ENCODE measurements at regions not wholly inside any gene's neighbourhood (a gene's known extent, or its start where the extent isn't known, plus 50 kb on each side); places are given as distances from the start of the nearest gene placed in this dataset.

DNA sequence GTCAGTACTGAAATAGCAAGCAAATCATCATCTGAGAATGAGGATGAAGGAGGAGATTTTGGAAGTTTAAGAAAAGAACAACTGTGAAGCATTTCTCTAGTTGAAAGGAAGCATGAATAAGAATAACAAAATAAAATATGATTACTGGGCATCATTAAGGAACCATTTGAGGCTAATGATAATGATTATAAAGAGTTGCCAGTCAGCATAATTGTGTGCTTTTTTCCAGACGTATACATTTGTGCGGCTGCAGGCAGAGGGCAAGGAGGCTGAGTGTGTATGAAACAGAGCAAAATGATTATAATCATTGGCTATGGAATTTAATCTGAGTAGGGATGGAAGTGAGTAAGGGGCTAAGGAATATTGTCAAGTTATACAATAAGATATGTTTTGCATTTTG, 218.7 kb upstream of the FUT9 start:
- H4K20me1 ChIP-seq (ENCODE audit: control insufficient read depth, insufficient read depth): no peaks in the 10 kb centered on the region
- no peak overlapping the region for H3K9ac ChIP-seq (ENCODE audit: control insufficient read depth, insufficient read depth, low read length)
- no peak overlapping the region for H3K27ac ChIP-seq (ENCODE audit: control insufficient read depth, insufficient read depth)
- POLR2A ChIA-PET: no interaction called here
- intact Hi-C loops (cut with micrococcal nuclease; ENCODE audit: unreplicated experiment) (no loop called here), in situ Hi-C loops (cut with MboI) (no loop called here)
- no peak for FAIRE-seq
- no peak overlapping the region for H3K4me2 ChIP-seq (ENCODE audit: control insufficient read depth, insufficient read depth)
- H3K79me2 ChIP-seq (ENCODE audit: control insufficient read depth, insufficient read depth, low read length): no peaks in the 10 kb centered on the region
- CTCF ChIA-PET: no interaction called here
- TF ChIP-seq YBX1 (IDR thresholded peaks at IDR 0.05) (no peak), MEF2B (IDR thresholded peaks at IDR 0.05; ENCODE audit: partially characterized antibody, poor library complexity, severe bottlenecking) (no peak), EED (IDR thresholded peaks at IDR 0.05; ENCODE audit: low read depth) (no peak), EP300 (IDR thresholded peaks at IDR 0.05; ENCODE audit: borderline replicate concordance in 1 of 2, control insufficient read depth in 1 of 2, low read depth in 2 of 2, low read length in 2 of 2) (no peak), LARP7 (IDR thresholded peaks at IDR 0.05) (no peak)
- TF ChIP-seq, protein P1, sequence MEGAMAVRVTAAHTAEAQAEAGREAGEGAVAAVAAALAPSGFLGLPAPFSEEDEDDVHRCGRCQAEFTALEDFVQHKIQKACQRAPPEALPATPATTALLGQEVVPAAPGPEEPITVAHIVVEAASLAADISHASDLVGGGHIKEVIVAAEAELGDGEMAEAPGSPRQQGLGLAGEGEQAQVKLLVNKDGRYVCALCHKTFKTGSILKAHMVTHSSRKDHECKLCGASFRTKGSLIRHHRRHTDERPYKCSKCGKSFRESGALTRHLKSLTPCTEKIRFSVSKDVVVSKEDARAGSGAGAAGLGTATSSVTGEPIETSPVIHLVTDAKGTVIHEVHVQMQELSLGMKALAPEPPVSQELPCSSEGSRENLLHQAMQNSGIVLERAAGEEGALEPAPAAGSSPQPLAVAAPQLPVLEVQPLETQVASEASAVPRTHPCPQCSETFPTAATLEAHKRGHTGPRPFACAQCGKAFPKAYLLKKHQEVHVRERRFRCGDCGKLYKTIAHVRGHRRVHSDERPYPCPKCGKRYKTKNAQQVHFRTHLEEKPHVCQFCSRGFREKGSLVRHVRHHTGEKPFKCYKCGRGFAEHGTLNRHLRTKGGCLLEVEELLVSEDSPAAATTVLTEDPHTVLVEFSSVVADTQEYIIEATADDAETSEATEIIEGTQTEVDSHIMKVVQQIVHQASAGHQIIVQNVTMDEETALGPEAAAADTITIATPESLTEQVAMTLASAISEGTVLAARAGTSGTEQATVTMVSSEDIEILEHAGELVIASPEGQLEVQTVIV (IDR thresholded peaks at IDR 0.05; ENCODE audit: borderline replicate concordance, partially characterized antibody): no peak
- TF ChIP-seq, protein P2, sequence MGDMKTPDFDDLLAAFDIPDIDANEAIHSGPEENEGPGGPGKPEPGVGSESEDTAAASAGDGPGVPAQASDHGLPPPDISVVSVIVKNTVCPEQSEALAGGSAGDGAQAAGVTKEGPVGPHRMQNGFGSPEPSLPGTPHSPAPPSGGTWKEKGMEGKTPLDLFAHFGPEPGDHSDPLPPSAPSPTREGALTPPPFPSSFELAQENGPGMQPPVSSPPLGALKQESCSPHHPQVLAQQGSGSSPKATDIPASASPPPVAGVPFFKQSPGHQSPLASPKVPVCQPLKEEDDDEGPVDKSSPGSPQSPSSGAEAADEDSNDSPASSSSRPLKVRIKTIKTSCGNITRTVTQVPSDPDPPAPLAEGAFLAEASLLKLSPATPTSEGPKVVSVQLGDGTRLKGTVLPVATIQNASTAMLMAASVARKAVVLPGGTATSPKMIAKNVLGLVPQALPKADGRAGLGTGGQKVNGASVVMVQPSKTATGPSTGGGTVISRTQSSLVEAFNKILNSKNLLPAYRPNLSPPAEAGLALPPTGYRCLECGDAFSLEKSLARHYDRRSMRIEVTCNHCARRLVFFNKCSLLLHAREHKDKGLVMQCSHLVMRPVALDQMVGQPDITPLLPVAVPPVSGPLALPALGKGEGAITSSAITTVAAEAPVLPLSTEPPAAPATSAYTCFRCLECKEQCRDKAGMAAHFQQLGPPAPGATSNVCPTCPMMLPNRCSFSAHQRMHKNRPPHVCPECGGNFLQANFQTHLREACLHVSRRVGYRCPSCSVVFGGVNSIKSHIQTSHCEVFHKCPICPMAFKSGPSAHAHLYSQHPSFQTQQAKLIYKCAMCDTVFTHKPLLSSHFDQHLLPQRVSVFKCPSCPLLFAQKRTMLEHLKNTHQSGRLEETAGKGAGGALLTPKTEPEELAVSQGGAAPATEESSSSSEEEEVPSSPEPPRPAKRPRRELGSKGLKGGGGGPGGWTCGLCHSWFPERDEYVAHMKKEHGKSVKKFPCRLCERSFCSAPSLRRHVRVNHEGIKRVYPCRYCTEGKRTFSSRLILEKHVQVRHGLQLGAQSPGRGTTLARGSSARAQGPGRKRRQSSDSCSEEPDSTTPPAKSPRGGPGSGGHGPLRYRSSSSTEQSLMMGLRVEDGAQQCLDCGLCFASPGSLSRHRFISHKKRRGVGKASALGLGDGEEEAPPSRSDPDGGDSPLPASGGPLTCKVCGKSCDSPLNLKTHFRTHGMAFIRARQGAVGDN (IDR thresholded peaks at IDR 0.05): no peak
- TF ChIP-seq, protein P3, sequence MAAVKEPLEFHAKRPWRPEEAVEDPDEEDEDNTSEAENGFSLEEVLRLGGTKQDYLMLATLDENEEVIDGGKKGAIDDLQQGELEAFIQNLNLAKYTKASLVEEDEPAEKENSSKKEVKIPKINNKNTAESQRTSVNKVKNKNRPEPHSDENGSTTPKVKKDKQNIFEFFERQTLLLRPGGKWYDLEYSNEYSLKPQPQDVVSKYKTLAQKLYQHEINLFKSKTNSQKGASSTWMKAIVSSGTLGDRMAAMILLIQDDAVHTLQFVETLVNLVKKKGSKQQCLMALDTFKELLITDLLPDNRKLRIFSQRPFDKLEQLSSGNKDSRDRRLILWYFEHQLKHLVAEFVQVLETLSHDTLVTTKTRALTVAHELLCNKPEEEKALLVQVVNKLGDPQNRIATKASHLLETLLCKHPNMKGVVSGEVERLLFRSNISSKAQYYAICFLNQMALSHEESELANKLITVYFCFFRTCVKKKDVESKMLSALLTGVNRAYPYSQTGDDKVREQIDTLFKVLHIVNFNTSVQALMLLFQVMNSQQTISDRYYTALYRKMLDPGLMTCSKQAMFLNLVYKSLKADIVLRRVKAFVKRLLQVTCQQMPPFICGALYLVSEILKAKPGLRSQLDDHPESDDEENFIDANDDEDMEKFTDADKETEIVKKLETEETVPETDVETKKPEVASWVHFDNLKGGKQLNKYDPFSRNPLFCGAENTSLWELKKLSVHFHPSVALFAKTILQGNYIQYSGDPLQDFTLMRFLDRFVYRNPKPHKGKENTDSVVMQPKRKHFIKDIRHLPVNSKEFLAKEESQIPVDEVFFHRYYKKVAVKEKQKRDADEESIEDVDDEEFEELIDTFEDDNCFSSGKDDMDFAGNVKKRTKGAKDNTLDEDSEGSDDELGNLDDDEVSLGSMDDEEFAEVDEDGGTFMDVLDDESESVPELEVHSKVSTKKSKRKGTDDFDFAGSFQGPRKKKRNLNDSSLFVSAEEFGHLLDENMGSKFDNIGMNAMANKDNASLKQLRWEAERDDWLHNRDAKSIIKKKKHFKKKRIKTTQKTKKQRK (IDR thresholded peaks at IDR 0.05; ENCODE audit: low read depth, low read length): no peak
- TF ChIP-seq, protein P4, sequence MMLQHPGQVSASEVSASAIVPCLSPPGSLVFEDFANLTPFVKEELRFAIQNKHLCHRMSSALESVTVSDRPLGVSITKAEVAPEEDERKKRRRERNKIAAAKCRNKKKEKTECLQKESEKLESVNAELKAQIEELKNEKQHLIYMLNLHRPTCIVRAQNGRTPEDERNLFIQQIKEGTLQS (IDR thresholded peaks at IDR 0.05; ENCODE audit: borderline replicate concordance, extremely low read depth, low read depth, low read length): no peak
- H3K36me3 ChIP-seq (ENCODE audit: control insufficient read depth in 2 of 2, insufficient read depth in 2 of 2, low read length in 1 of 2): no peaks in the 10 kb centered on the region
- H3K27me3 ChIP-seq (replicated peaks in 1 of 2; ENCODE audit: control insufficient read depth in 2 of 2, insufficient read depth in 2 of 2, low read length in 1 of 2): no peaks in the 10 kb centered on the region
- no peak overlapping the region for H2AFZ ChIP-seq (ENCODE audit: control insufficient read depth, low read depth, low read length)
- SMC1A ChIA-PET (ENCODE audit: uncharacterized antibody, unreplicated experiment): no interaction called here
- RAD21 ChIA-PET (ENCODE audit: unreplicated experiment): no interaction called here
- DNase-seq (ENCODE audit: low read depth, low spot score): no peak
- ATAC-seq: no peak
- H3K9me3 ChIP-seq (replicated peaks; ENCODE audit: control insufficient read depth, insufficient read depth, low read length): no peaks in the 10 kb centered on the region
- BruUV-seq (replicated peaks): no TSS peak
- H3K4me3 ChIP-seq: no peak overlapping the region
- no peaks in the 10 kb centered on the region for H3K4me1 ChIP-seq (ENCODE audit: control insufficient read depth, insufficient read depth, low read length)
- WGBS (ENCODE audit: insufficient coverage, insufficient replicate concordance, low lambda C conversion rate, missing lambda C conversion rate): 95% methylated on average over 2 of the region's 2 CpGs

All from GM12878 (cell line).